Left ventricle myocardium inferior (tissue), 1 donor: ENCODE measurements at regions not wholly inside any gene's neighbourhood (a gene's known extent, or its start where the extent isn't known, plus 50 kb on each side); places are given as distances from the start of the nearest gene placed in this dataset.
"Not testable (repeated sequence)": the region's sequence is repeated elsewhere in the genome, so short reads cannot be mapped to it uniquely, and the experiment has no call there.

Source experiments
- DNase-seq: peaks from one replicate; pipeline ENCODE4 v3.0.0-alpha.2; 2020
- H3K27ac ChIP-seq: fragments of 200-600 bp; replicated peaks from 2 replicates; pipeline ENCODE4 v1.8.0; 2021
- H3K27me3 ChIP-seq: fragments of 200-600 bp; 2 replicates; pipeline ENCODE4 v1.8.0; 2021; ENCODE audit warnings: low read depth
- H3K36me3 ChIP-seq: fragments of 200-600 bp; 2 replicates; pipeline ENCODE4 v1.8.0; 2021
- H3K4me1 ChIP-seq: fragments of 200-600 bp; 2 replicates; pipeline ENCODE4 v1.8.0; 2021
- H3K4me3 ChIP-seq: fragments of 200-600 bp; 2 replicates; pipeline ENCODE4 v1.8.0; 2021; ENCODE audit warnings: mild to moderate bottlenecking, moderate library complexity
- H3K9me3 ChIP-seq: fragments of 200-600 bp; replicated peaks from 2 replicates; pipeline ENCODE4 v1.8.0; 2021
- intact Hi-C: fragments of 100-400 bp; cut with micrococcal nuclease; formaldehyde crosslinking; loops from one replicate; pipeline ENCODE4 v1.11.0; 2022
- TF ChIP-seq, protein P1 (sequence below): fragments of 200-600 bp; IDR thresholded peaks from 2 replicates; pipeline ENCODE4 v1.8.0; 2021; ENCODE audit warnings: antibody characterized with exemption, mild to moderate bottlenecking, borderline replicate concordance
- donor health status: DM: no; HTN: yes; CAD: no; lungs with severe emphysema.

DNA sequence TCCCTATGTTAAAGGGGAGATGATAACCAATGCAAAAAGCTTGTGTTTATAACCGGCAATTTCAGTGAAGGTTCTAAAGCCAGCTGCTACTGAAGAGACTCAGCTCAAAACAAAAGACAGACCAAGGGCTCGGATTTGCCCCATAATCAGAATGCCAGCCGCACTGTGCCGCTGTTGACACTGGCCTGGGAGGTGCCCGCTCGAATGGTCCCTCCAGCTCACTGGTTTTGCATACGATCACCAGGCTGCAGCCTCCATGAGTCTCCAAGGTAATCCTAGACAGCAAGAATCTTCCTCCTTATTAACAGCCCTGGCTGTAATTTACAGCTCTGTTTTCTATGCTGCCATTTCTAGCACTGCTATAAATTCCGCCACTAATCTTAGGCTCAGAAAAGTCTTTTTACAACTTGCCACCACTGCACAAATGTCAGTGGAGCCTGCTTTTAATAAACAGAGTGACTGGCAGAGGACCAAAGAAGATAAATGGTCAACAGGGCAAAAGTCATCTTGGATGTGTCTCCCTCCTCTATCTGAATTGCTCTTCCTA lies 155.7 kb upstream of the SH3BP4 start:
- intact Hi-C loops = no loop called here
- no peak overlapping the region for H3K4me3 ChIP-seq

DNA sequence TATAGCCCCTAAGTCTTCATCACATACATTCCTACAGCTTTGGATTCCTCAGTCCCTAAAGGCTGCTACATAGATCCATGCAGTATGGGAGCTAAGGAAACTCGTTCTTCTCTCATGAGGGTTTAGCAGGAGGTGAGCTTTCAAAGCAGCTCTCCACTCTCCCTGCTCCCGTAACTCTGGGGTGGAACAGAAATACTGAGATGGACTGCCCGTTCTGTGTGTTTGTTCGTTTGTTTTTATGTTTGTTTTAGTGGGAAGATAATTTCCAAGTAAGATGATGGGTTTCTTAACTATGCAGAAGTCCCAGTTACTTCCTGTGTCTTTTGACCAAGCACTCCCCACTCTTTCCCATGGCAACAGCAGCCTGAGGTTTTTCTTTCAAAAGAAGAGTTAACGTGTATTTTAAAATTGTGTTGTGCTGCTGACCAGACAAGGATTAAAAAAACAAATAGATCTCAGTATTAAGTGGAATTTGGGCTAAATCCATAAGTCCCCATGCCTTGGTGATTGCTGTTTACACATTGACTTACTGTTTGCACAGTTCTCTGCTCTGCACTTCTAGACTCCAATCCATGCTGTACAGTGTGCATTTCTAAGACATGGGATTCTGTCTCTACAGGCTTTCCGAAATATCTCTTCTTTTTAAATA lies 156.4 kb upstream of the SH3BP4 start:
- Histone ChIP-seq H3K36me3 (no peaks in the 10 kb centered on the region), H3K27ac (no peak overlapping the region), H3K4me1 (no peaks in the 10 kb centered on the region), H3K4me3 (no peak overlapping the region), H3K27me3 (no peaks in the 10 kb centered on the region), H3K9me3 (no peaks in the 10 kb centered on the region)
- TF ChIP-seq, protein P1, sequence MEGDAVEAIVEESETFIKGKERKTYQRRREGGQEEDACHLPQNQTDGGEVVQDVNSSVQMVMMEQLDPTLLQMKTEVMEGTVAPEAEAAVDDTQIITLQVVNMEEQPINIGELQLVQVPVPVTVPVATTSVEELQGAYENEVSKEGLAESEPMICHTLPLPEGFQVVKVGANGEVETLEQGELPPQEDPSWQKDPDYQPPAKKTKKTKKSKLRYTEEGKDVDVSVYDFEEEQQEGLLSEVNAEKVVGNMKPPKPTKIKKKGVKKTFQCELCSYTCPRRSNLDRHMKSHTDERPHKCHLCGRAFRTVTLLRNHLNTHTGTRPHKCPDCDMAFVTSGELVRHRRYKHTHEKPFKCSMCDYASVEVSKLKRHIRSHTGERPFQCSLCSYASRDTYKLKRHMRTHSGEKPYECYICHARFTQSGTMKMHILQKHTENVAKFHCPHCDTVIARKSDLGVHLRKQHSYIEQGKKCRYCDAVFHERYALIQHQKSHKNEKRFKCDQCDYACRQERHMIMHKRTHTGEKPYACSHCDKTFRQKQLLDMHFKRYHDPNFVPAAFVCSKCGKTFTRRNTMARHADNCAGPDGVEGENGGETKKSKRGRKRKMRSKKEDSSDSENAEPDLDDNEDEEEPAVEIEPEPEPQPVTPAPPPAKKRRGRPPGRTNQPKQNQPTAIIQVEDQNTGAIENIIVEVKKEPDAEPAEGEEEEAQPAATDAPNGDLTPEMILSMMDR = no peak
- intact Hi-C loops = no loop called here
- no peak for DNase-seq

More for the DNA sequence above, 155.7 kb upstream of the SH3BP4 start:
- no peak overlapping the region for H3K27ac ChIP-seq
- H3K4me1 ChIP-seq = no peaks in the 10 kb centered on the region
- H3K9me3 ChIP-seq = no peaks in the 10 kb centered on the region
- no peaks in the 10 kb centered on the region for H3K27me3 ChIP-seq
- no peaks in the 10 kb centered on the region for H3K36me3 ChIP-seq
- TF ChIP-seq, protein P1 = no peak
- DNase-seq = no peak

DNA sequence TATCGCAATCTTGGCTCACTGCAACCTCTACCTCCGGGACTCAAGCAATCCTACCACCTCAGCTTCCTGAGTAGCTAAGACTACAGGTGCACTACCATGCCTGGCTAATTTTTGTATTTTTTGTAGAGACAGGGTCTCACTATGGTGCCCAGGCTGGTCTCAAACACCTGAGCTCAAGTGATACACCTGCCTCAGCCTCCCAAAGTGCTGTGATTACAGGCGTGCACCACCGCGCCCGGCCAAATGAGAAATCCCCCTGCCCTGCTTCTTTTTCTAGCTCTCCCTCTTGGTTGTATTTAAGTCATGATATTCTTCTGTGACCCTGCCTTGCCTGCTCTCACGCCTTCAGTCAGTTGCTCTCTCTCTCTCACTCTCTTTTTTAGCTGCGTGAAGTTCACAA lies 157.0 kb upstream of the SH3BP4 start:
- H3K27me3 ChIP-seq = no peaks in the 10 kb centered on the region
- H3K9me3 ChIP-seq = no peaks in the 10 kb centered on the region
- TF ChIP-seq, protein P1 = no peak
- no peak overlapping the region for H3K27ac ChIP-seq
- DNase-seq = no peak
- no peaks in the 10 kb centered on the region for H3K36me3 ChIP-seq
- H3K4me1 ChIP-seq = no peaks in the 10 kb centered on the region
- H3K4me3 ChIP-seq = no peak overlapping the region
- intact Hi-C loops = no loop called here

DNA sequence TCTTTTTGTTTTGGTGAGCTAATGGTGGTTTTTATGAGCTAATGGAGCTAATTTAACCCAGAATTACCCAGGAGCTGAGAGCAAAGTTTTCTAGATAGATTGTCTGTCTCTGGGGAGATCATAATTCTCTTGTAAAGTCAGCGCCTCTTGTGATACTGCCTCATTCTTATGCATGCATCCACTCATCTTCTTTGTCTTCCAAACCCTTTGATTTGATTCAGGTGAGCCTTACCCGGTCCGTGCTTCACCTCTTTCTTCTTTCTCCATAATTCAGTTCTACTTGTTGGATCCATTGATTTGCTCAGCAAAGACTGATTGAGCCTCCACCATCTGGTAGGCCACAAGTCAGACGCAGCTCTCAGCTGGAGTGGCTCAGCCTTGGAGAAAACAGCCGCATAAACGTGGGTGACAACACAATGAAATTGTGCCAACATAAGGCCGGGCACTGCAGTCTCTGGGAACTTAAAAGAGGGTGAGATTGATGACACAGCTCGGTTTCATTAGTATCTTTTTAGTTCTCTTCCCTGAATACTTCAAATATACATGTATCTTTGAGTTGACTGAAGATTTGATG lies 158.5 kb upstream of the SH3BP4 start:
- no peak overlapping the region for H3K4me3 ChIP-seq
- TF ChIP-seq, protein P1 = no peak
- H3K27ac ChIP-seq = no peak overlapping the region
- intact Hi-C loops = no loop called here
- no peak for DNase-seq
- H3K27me3 ChIP-seq = peaks cover 8% of the 10 kb centered on the region
- H3K36me3 ChIP-seq = no peaks in the 10 kb centered on the region
- no peaks in the 10 kb centered on the region for H3K4me1 ChIP-seq
- H3K9me3 ChIP-seq = no peaks in the 10 kb centered on the region

DNA sequence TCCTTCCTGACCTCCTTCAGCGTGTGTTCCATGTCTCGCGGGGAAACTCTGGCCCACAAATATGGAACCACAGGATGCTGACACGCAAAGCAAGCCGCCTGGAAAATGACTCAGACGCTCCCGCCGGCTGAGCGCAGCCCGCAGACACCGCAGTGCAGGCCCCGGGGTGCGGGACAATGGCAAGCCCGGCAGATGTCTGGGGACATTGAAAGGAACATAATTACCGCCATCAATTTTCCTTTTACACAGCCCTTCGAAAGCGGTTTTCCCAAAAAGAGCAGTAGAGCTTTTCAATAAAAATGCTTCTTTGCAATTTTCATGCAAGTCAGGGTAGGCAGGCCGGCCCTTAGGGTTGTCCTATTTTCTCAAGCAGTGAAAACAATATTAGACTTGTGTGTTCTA lies 159.2 kb upstream of the SH3BP4 start:
- TF ChIP-seq, protein P1 = no peak
- H3K36me3 ChIP-seq = no peaks in the 10 kb centered on the region
- intact Hi-C loops = no loop called here
- peaks cover 8% of the 10 kb centered on the region for H3K27me3 ChIP-seq
- H3K27ac ChIP-seq = no peak overlapping the region
- no peak overlapping the region for H3K4me3 ChIP-seq
- no peaks in the 10 kb centered on the region for H3K4me1 ChIP-seq
- DNase-seq = no peak
- H3K9me3 ChIP-seq = no peaks in the 10 kb centered on the region

DNA sequence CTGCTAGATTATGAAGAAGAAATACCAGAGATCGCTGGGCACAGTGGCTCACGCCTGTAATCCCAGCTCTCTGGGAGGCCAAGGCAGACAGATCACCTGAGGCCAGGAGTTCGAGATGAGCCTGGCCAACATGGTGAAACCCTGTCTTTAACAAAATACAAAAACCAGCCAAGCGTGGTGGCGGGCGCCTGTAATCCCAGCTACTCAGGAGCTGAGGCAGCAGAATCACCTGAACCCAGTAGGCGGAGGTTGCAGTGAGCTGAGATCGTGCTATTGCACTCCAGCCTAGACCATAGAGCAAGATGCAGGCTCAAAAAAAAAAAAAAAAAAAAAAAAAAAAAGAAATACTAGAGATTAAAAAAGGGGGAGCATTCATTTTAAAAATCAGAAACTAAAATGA lies 159.7 kb upstream of the SH3BP4 start:
- DNase-seq, H3K9me3 ChIP-seq, H3K36me3 ChIP-seq, H3K27me3 ChIP-seq, H3K4me3 ChIP-seq, H3K4me1 ChIP-seq, intact Hi-C loops, H3K27ac ChIP-seq: not testable (repeated sequence)
